ENCODE measurements at regions not wholly inside any gene's neighbourhood (a gene's known extent, or its start where the extent isn't known, plus 50 kb on each side); places are given as distances from the start of the nearest gene placed in this dataset.

DNA sequence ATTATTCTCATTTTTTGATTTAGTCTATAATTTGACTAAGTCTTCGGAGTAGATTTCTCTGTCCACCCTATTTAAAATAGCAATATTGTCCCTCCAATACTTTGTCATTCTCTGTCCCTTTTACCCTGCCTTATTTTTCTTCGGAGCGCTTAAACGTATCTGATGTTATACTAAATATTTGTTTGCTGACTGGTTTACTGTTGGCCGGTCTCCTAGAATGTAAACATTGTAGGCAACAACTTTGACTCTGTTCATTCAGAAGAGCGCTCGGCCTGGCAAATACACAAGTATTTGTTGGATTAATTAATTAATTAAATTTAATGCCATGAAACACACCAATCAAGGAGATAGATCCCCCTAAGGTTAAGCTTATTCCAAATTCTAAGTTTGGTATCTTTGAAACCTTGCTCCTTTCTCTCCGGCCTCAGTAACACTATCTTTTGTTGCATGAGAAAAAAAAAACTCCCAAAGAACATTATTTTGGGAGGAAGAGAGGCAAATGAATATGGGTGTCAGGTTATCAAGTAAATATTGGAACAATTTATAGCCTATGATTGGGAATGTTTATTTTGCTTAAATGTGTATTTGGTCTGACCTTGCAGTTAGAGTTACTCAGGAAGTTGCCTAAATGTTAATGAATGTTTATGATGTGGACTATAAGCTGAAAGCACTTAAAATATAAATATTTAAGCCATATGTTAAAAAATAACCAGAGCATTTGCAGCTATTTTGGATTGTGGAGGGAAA, 231.1 kb downstream of the SOX4 start:
- Histone ChIP-seq H3K4me1 (peaks cover 31% of the 10 kb centered on the region), H3K9me3 (no peaks in the 10 kb centered on the region), H3K27ac (peak overlapping the region; percentile 32 to 77; a peak in 5 of 6 replicates), H3K4me2 (peak overlapping the region; percentile 43), H3K4me3 (no peak overlapping the region)
- peak in 1 of 2 experiments; percentile 67; a peak in 2 of 6 replicates for ATAC-seq
- WGBS (ENCODE audit: missing lambda C conversion rate): 11% methylated on average over 8 of the region's 8 CpGs
- no peak for FAIRE-seq
- POLR2A ChIA-PET: no interaction called here
- DNase-seq (ENCODE audit: low read depth in 1 of 2, low spot score in 1 of 2): peak in 1 of 2 experiments; percentile 30
- TF ChIP-seq GATA3 (IDR thresholded peaks at IDR 0.05; ENCODE audit: borderline replicate concordance): 0 out of 2 replicates have a peak, but pooled peaks have one; percentile 24
- no peak for TF ChIP-seq ZC3H11A (IDR thresholded peaks at IDR 0.05)
- CTCF ChIA-PET: no interaction called here

DNA sequence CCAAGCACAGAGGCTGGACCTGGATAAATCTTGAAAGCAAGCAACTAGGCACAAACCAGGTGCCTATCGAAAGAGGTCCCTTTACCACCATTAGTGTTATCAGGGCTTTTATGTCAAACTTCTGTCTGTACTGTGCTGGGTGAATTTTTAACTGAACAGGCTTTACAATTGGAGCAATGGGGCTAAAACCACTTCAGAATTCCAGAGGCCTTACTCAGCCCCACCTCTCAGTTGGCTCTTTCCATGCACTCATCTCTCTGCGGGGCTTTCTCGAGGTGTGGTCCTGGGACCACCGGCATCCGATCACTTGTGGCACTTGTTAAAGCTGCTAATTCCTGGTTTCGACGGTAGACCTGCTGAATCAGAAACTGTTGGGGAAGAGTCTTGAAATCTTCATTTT, 232.5 kb downstream of the SOX4 start:
- TF ChIP-seq, protein P1, sequence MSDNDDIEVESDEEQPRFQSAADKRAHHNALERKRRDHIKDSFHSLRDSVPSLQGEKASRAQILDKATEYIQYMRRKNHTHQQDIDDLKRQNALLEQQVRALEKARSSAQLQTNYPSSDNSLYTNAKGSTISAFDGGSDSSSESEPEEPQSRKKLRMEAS (IDR thresholded peaks at IDR 0.05): no peak
- Histone ChIP-seq H3K4me1 (peaks cover 31% of the 10 kb centered on the region), H3K9me3 (no peaks in the 10 kb centered on the region), H3K27ac (peak overlapping the region; percentile 53 to 77; a peak in 5 of 6 replicates), H3K4me3 (no peak overlapping the region), H3K4me2 (peak overlapping the region; percentile 43)
- FAIRE-seq: no peak
- POLR2A ChIA-PET: no interaction called here
- peak; percentile 55 to 68; a peak in 4 of 6 replicates for ATAC-seq
- peak; percentile 17 to 21 for DNase-seq (ENCODE audit: low read depth in 1 of 2, low spot score in 1 of 2)
- WGBS (ENCODE audit: missing lambda C conversion rate): 35% methylated on average over 7 of the region's 7 CpGs
- CTCF ChIA-PET: no interaction called here

DNA sequence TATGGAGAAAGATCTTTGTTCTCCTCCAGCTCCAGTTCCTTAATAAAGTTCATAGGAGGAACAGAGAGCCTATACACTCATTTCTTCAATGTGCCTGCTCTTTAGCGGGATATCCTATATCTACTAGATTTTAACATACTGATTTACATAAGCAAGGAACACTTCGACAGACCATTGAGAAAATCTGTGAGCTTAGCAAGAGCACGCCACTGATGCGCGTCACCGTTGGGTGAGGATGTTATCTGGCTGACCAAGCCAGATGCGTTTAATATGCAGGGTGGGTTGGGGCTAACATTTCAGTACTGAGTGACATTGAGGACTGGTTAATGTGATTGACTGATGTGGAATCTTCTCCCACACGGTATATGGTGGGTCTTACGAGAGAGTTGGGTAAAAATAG, 233.4 kb downstream of the SOX4 start:
- DNase-seq (ENCODE audit: low read depth in 1 of 2, low spot score in 1 of 2): no peak
- Histone ChIP-seq H3K4me3 (no peak overlapping the region), H3K4me2 (no peak overlapping the region), H3K4me1 (peaks cover 31% of the 10 kb centered on the region), H3K27ac (peak overlapping the region in 1 of 2 experiments; percentile 77; a peak in 2 of 6 replicates), H3K9me3 (no peaks in the 10 kb centered on the region)
- no peak for FAIRE-seq
- ChIA-PET CTCF (interaction anchor here (0.6 kb wide), 1 partner anchor 81 kb away, joined by 3 read pairs; no protein-coding TSS in a partner anchor), POLR2A (no interaction called here)
- 94% methylated on average over 9 of the region's 9 CpGs for WGBS (ENCODE audit: missing lambda C conversion rate)
- no peak for TF ChIP-seq JUNB (IDR thresholded peaks at IDR 0.05)
- TF ChIP-seq, protein P2, sequence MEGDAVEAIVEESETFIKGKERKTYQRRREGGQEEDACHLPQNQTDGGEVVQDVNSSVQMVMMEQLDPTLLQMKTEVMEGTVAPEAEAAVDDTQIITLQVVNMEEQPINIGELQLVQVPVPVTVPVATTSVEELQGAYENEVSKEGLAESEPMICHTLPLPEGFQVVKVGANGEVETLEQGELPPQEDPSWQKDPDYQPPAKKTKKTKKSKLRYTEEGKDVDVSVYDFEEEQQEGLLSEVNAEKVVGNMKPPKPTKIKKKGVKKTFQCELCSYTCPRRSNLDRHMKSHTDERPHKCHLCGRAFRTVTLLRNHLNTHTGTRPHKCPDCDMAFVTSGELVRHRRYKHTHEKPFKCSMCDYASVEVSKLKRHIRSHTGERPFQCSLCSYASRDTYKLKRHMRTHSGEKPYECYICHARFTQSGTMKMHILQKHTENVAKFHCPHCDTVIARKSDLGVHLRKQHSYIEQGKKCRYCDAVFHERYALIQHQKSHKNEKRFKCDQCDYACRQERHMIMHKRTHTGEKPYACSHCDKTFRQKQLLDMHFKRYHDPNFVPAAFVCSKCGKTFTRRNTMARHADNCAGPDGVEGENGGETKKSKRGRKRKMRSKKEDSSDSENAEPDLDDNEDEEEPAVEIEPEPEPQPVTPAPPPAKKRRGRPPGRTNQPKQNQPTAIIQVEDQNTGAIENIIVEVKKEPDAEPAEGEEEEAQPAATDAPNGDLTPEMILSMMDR (IDR thresholded peaks at IDR 0.05): no peak
- no peak for TF ChIP-seq ZSCAN20 (CRISPR knock-in tag; IDR thresholded peaks at IDR 0.05)
- TF ChIP-seq CEBPB (IDR thresholded peaks at IDR 0.05): no peak
- TF ChIP-seq ESRRA (IDR thresholded peaks at IDR 0.05; ENCODE audit: borderline replicate concordance, low read length): no peak
- TF ChIP-seq HOXB5 (CRISPR knock-in tag; IDR thresholded peaks at IDR 0.05): no peak
- TF ChIP-seq, protein P1 (IDR thresholded peaks at IDR 0.05): no peak
- no peak for TF ChIP-seq SREBF2 (IDR thresholded peaks at IDR 0.05)
- no peak for TF ChIP-seq NFE2L2 (conservative IDR thresholded peaks at IDR 0.05; ENCODE audit: low read length)
- TF ChIP-seq, protein P3, sequence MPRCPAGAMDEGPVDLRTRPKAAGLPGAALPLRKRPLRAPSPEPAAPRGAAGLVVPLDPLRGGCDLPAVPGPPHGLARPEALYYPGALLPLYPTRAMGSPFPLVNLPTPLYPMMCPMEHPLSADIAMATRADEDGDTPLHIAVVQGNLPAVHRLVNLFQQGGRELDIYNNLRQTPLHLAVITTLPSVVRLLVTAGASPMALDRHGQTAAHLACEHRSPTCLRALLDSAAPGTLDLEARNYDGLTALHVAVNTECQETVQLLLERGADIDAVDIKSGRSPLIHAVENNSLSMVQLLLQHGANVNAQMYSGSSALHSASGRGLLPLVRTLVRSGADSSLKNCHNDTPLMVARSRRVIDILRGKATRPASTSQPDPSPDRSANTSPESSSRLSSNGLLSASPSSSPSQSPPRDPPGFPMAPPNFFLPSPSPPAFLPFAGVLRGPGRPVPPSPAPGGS (IDR thresholded peaks at IDR 0.05): no peak
- no peak for TF ChIP-seq RFX5 (IDR thresholded peaks at IDR 0.05)
- TF ChIP-seq POLR2AphosphoS2 (conservative IDR thresholded peaks at IDR 0.05; ENCODE audit: low read length): no peak
- TF ChIP-seq EHF (CRISPR knock-in tag; IDR thresholded peaks at IDR 0.05): no peak
- no peak for TF ChIP-seq TP53 (CRISPR knock-in tag; IDR thresholded peaks at IDR 0.05)
- no peak for TF ChIP-seq SMC3 (IDR thresholded peaks at IDR 0.05)
- no peak for TF ChIP-seq CBX8 (IDR thresholded peaks at IDR 0.05)
- TF ChIP-seq CHD2 (IDR thresholded peaks at IDR 0.05; ENCODE audit: low read length, partially characterized antibody): no peak
- no peak for TF ChIP-seq BHLHE40 (IDR thresholded peaks at IDR 0.05; ENCODE audit: low read depth, low read length)
- no peak for TF ChIP-seq RAD21 (conservative IDR thresholded peaks at IDR 0.05 in 1 of 2, IDR thresholded peaks at IDR 0.05 in 1 of 2)
- TF ChIP-seq MAFK (IDR thresholded peaks at IDR 0.05; ENCODE audit: partially characterized antibody): no peak
- ATAC-seq: no peak

All from A549 (cell line).